Breast epithelium (tissue), 4 donors: ENCODE measurements at regions not wholly inside any gene's neighbourhood (a gene's known extent, or its start where the extent isn't known, plus 50 kb on each side); places are given as distances from the start of the nearest gene placed in this dataset.

Experiments
- DNase-seq, 2 donors: peaks; one replicate each; pipeline ENCODE4 v3.0.0-alpha.2; 2019; ENCODE audit warnings: low spot score in 2 of 2
- H3K27ac ChIP-seq, 2 donors: fragments of 200-600 bp; sonication (generic) in 1 of 2; one replicate each; pipeline ENCODE4 v1.5.1; 2016 to 2019; ENCODE audit warnings: mild to moderate bottlenecking in 1 of 2
- H3K27me3 ChIP-seq, 2 donors: fragments of 200-600 bp; sonication (generic) in 1 of 2; one replicate each; pipeline versions ENCODE4 v1.5.1 to v1.6.0; 2017 to 2019; ENCODE audit warnings: control low read depth in 1 of 2, mild to moderate bottlenecking in 1 of 2
- H3K36me3 ChIP-seq: fragments of 200-600 bp; one replicate; pipeline ENCODE4 v1.5.1; 2019
- H3K4me1 ChIP-seq, 2 donors: fragments of 200-600 bp; sonication (generic); one replicate each; pipeline ENCODE4 v1.5.1; 2016 to 2019; ENCODE audit warnings: control low read depth in 1 of 2
- H3K4me3 ChIP-seq, 3 donors: fragments of 200-600 bp; sonication (generic); 1 replicate in 2 of 3; 2 replicates in 1 of 3; pipeline ENCODE4 v1.5.1; 2016 to 2019; ENCODE audit warnings: mild to moderate bottlenecking in 3 of 3, moderate library complexity in 2 of 3
- H3K9me3 ChIP-seq, 2 donors: fragments of 200-600 bp; sonication (generic) in 1 of 2; one replicate each; pipeline ENCODE4 v1.5.1; 2016 to 2019; ENCODE audit warnings: control low read depth in 1 of 2
- CTCF ChIP-seq, 3 donors: fragments of 450-650 bp; IDR thresholded peaks; one replicate each; pipeline ENCODE4 v1.5.1; 2016 to 2017; ENCODE audit warnings: antibody characterized with exemption in 3 of 3, mild to moderate bottlenecking in 3 of 3, moderate library complexity in 3 of 3
- POLR2A ChIP-seq: fragments of 450-650 bp; IDR thresholded peaks from one replicate; pipeline ENCODE4 v1.6.1; 2016; ENCODE audit warnings: antibody characterized with exemption, mild to moderate bottlenecking, moderate library complexity
- POLR2AphosphoS5 ChIP-seq, 3 donors: sonication (generic); formaldehyde crosslinking; IDR thresholded peaks; one replicate each; pipeline ENCODE4 v1.6.1; 2017; ENCODE audit warnings: antibody characterized with exemption in 3 of 3
- intact Hi-C: fragments of 100-400 bp; cut with DNase I; formaldehyde crosslinking; loops from one replicate; pipeline ENCODE4 v1.15.1; 2023; ENCODE audit warnings: low total_unique reads

- peaks cover 0 to 6% of the 10 kb centered on the region in 2 donors for H3K9me3 ChIP-seq
- no peak overlapping the region for H3K27ac ChIP-seq
- TF ChIP-seq CTCF (IDR thresholded peaks at IDR 0.05) (no peak), POLR2A (no peak)
- H3K4me1 ChIP-seq = no peaks in the 10 kb centered on the region
- no peaks in the 10 kb centered on the region for H3K36me3 ChIP-seq
- no peak overlapping the region for H3K4me3 ChIP-seq
- DNase-seq = no peak
- H3K27me3 ChIP-seq = peaks cover 0 to 9% of the 10 kb centered on the region in 2 donors
- intact Hi-C loops = no loop called here
Measured at GRCh38 chr22:47534804-47535410, 772.5 kb downstream of the TBC1D22A start.

- H3K36me3 ChIP-seq = no peaks in the 10 kb centered on the region
- DNase-seq = no peak
- no peak overlapping the region for H3K4me3 ChIP-seq
- H3K4me1 ChIP-seq = no peaks in the 10 kb centered on the region
- intact Hi-C loops = no loop called here
- peaks cover 0 to 6% of the 10 kb centered on the region in 2 donors for H3K9me3 ChIP-seq
- no peak for TF ChIP-seq POLR2A
- no peak for TF ChIP-seq CTCF (IDR thresholded peaks at IDR 0.05)
- peaks cover 0 to 5% of the 10 kb centered on the region in 2 donors for H3K27me3 ChIP-seq
- no peak overlapping the region for H3K27ac ChIP-seq
Measured at GRCh38 chr22:47533961-47534803, 771.7 kb downstream of the TBC1D22A start.

GRCh38 chr22:47517062-47517461, 754.6 kb downstream of the TBC1D22A start:
- Histone ChIP-seq H3K4me1 (no peaks in the 10 kb centered on the region), H3K27ac (no peak overlapping the region), H3K36me3 (no peaks in the 10 kb centered on the region), H3K9me3 (no peaks in the 10 kb centered on the region), H3K4me3 (no peak overlapping the region), H3K27me3 (peaks cover 0 to 4% of the 10 kb centered on the region in 2 donors)
- DNase-seq = no peak
- intact Hi-C loops = no loop called here
- TF ChIP-seq CTCF (IDR thresholded peaks at IDR 0.05) = no peak
- no peak for TF ChIP-seq POLR2AphosphoS5 (IDR thresholded peaks at IDR 0.05)
- TF ChIP-seq POLR2A = no peak

- H3K4me1 ChIP-seq = no peaks in the 10 kb centered on the region
- DNase-seq = no peak
- H3K36me3 ChIP-seq = no peaks in the 10 kb centered on the region
- peaks cover 0 to 4% of the 10 kb centered on the region in 2 donors for H3K27me3 ChIP-seq
- no peak overlapping the region for H3K27ac ChIP-seq
- no peak overlapping the region for H3K4me3 ChIP-seq
- intact Hi-C loops = no loop called here
- H3K9me3 ChIP-seq = no peaks in the 10 kb centered on the region
- no peak for TF ChIP-seq POLR2AphosphoS5 (IDR thresholded peaks at IDR 0.05)
- TF ChIP-seq POLR2A = no peak
- no peak for TF ChIP-seq CTCF (IDR thresholded peaks at IDR 0.05)
Measured at GRCh38 chr22:47515384-47516125, 753.1 kb downstream of the TBC1D22A start.

GRCh38 chr22:47512617-47513016, 750.2 kb downstream of the TBC1D22A start:
- Histone ChIP-seq H3K9me3 (no peaks in the 10 kb centered on the region), H3K4me3 (no peak overlapping the region), H3K36me3 (no peaks in the 10 kb centered on the region), H3K27me3 (peaks cover 0 to 4% of the 10 kb centered on the region in 2 donors), H3K4me1 (no peaks in the 10 kb centered on the region), H3K27ac (no peak overlapping the region)
- no peak for DNase-seq
- intact Hi-C loops = no loop called here
- no peak for TF ChIP-seq POLR2A
- TF ChIP-seq POLR2AphosphoS5 (IDR thresholded peaks at IDR 0.05) = no peak
- TF ChIP-seq CTCF (IDR thresholded peaks at IDR 0.05) = no peak
